Raji (cell line): ENCODE measurements at regions not wholly inside any gene's neighbourhood (a gene's known extent, or its start where the extent isn't known, plus 50 kb on each side); places are given as distances from the start of the nearest gene placed in this dataset.

Experiments
- POLR2A ChIP-seq: IDR thresholded peaks from 2 replicates; pipeline ENCODE4 v1.6.1; 2011; ENCODE audit warnings: low read depth, low read length, control low read depth; ENCODE audit not compliant: insufficient read depth

DNA sequence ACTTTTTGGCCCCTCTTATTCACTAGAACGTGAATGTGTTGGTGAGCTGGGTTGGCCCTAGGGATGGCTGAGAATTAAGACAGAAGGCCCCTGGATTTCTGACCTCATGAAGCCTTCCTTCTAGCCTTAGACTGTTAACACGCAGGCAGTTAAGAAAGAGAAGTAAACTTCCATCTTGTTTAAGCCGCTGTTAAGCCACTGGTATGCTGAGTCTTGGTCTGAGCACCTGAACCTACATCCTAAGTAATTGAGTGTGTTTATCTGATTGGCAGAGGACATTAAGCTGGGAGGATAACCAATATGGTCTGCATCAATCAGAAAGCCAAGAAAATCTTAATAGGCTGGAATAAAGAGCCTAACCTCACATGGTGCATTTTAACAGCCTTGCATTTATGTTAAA is 535.0 kb upstream of the ARID1B start:
- no peak for TF ChIP-seq POLR2A

DNA sequence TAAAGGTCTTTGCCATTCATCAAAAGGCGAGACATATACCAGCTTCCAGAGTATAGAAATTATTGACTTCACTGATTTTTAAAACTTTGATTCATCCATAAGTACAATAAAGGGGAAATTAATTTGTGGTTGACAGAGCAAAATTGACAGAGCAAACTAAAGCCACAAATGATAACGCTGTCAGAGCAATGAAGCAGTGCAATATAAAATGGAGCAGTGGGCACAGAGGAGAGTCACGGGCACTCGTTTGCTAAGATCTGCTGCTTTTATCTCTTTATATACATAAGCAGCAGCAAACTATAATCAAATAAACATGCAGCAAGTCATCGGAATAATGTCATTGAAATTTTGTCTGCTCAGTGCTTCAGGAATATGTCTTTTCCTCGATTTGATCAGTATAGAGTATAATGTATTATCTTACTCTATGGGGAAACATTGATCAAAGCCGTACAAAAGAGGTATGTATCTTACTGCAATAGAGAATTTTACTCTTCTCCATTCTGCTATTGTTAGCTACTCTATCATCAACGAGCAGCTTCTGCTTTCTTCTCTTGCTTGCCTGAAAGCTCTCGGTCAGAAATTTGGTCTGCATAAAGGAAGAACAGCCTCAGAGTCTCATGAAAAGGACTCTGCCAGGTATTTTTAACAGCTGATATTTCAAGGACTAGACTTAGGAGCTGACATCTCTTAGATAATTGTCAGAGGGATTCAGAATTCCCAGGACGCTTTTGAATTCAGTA is 546.0 kb upstream of the ARID1B start:
- no peak for TF ChIP-seq POLR2A

DNA sequence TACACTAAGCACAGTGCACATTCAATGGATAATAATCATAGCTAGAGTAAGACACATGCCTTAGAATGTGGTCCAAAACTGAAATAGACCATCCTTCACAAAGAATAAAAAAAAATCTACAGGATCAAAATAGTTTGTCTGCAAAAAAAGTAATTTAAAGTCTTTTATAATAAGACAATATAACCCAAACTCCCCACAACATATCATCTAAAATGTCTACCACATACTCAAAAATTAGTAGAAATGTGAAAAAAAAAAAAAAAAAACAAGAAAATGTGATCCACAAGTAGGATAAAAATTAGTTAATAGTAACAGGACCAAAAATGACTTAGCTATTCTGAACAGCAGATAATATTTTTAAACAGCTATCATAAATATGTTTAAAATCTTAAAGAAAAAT is 557.2 kb upstream of the ARID1B start:
- TF ChIP-seq POLR2A, result no peak

DNA sequence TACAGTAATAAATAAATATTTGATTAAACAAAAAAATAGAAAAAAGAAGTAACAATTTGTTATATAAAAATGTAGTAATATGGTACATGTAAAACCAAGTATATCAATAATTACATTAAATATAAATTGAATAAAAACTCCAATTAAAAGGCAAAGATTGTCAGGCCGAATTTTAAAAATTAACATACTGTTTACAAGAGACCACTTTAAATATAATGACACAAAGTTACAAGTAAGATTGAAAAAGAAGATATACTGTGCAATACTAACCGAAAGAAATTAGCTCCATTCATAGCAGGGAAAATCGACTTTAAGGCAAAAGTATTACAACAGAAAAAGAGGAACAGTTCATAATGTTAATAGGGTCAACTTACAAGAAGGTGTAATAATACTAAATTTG is 571.5 kb upstream of the ARID1B start:
- TF ChIP-seq POLR2A, result no peak

DNA sequence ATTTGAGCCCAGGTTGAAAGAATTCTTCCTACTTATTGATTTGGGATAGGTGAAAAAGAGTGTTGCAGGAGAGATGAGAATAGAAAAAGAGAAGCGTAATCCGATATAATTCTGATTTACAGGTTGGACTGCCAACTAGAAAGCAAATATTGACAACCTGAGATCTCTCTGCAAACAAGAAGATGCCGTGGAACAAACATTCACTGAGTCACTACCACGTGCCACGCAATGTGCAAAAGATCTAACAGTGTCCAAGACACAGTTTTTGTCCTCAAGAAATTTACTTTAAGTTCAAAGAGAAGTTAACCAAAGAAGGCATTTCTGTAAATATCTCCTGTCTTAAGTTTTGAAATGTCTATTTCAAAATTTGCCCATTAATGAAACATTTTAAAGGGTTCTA is 578.0 kb upstream of the ARID1B start:
- no peak for TF ChIP-seq POLR2A

DNA sequence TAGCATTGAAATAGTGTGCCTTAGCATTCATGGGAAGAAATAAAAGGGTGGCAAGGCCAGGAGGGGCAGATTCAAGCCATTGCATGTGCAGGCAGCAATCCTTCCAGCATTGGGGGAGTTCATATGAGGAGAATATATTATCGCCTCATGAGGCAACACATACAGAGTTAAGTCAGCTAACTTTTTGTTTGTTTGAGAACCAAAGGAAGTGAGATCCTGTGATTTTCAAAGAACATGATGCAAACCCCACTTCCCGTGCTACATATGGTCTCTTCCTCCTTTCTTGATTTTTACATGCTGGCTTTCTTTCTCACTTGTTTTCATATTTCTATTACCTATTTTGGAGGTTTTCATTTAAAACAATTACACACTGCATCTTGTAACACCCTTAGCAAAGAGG is 579.7 kb upstream of the ARID1B start:
- no peak for TF ChIP-seq POLR2A

DNA sequence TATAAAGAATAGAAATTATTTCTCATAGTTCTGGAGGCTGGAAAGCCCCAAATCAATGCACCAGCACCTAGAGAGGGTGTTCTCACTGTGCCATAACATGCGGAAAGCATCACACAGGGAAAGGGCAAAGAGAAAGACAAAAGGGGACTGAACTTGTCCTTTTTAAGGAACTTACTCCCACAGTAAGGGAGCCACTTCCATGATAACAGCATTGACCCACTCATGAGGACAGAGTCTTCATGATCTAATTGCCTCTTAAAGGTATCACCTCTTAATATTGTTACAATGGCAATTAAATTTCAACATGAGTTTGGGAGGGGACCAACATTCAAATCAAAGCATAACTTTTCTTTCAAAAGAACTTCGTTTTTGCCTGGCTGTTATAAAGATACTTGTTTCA is 582.2 kb upstream of the ARID1B start:
- no peak for TF ChIP-seq POLR2A

DNA sequence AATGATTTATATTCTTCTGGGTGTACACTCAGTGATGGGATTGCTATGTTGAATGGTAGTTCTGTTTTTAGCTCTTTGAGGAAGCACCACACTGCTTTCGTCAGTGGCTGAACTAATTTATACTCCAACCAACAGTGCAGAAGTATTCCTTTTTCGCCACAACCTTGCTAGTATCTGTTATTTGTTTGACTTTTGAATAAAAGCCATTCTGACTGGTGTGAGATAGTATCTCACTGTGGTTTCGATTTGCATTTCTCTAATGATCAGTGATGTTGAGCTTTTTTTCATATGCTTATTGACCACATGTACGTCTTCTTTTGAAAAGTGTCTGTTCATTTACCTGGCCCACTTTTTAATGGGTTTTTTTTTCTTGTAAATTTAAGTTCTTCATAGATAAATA is 583.8 kb upstream of the ARID1B start:
- TF ChIP-seq POLR2A, result no peak

DNA sequence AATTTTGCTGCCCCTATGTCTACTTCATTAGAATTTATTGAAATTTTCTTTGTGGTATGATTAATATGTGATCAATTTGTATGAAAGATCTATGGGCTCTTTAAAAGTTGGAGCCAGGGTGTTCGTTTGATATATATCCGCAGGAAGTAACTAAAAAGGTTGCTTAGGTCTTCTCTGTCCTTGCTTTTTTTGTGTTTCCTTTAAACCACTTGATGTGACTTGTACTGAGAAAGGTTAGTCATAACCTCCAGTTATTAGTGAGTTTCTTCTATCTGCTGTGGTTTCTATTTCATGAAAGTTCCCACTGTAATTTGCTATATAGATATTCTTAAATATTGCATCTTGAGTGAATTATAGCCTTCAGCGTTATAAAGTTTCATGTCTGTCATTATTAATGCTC is 585.3 kb upstream of the ARID1B start:
- TF ChIP-seq POLR2A, result no peak

DNA sequence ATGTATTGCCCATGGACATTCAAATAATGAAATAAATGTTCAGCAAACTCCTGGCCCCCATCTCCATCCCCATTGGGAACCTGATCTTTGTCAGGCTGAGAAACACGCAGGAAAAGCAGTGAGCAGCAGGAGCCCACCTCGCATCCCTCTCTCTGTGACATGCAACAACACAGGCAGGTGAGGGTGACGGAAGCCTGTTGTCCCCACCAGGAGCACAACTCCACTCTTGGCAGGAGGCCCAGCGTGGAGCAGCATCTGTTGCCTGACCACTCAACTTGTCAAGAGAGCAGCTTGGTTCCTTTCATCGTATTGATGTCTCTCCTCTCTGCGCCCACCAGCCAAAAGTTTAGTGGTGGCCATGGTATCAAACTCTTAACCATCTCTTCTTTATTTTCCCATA is 586.9 kb upstream of the ARID1B start:
- no peak for TF ChIP-seq POLR2A

DNA sequence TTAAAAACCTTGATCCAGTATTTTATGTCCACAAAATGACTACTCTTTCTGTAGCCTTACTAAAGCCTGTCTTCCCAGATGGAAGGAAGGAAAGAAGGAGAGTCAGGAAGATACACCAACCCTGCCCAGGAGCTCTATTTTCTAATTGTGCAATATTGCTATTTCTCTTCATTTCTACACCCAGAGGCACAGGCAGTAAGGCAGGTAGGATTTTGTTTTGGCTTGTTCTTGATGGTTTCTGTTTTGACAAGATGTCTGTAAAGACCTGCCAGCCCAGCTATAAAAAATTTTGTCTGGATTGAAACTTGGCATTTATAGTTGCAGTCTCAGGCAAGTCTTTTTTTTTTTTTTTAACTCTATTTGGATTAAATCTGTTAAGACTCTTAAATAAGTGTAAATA is 587.5 kb upstream of the ARID1B start:
- no peak for TF ChIP-seq POLR2A

DNA sequence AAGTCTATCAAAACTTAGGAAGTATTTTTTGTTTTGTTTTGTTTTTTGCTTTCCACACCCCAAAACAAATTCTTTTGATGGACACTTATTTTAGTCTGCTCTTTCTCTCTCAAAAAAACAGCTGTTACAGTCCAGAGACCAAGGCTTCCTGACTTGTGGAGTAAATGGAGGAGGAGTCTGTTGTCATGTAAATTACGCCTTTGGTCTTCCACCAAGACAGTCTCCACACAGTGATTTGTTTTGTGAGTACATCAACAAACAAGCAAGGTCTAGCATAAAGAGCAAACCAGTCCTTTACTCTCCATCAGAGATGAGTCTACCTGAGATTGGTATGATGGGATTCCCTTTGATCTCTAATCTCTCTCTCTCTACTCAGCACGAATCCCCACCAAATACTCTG is 588.0 kb upstream of the ARID1B start:
- TF ChIP-seq POLR2A, result no peak

DNA sequence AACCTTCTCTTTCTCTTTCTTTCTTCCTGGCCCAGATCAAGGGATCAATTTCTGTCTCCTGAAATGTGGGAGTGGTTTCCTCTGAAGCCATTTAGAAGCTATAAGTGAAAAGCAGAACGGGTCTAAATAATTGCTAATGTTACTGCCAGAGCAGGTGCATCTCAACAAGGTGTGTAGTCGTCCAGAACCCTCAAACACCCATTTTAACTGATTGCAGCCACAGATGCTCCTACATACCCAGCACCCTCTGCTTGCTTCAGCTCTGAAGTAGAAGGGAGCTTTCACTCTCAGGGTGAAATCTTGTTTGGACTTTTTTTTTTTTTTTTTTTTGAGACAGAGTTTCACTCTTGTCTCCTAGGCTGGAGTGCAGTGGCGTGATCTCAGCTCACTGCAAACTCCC is 592.1 kb upstream of the ARID1B start:
- no peak for TF ChIP-seq POLR2A

DNA sequence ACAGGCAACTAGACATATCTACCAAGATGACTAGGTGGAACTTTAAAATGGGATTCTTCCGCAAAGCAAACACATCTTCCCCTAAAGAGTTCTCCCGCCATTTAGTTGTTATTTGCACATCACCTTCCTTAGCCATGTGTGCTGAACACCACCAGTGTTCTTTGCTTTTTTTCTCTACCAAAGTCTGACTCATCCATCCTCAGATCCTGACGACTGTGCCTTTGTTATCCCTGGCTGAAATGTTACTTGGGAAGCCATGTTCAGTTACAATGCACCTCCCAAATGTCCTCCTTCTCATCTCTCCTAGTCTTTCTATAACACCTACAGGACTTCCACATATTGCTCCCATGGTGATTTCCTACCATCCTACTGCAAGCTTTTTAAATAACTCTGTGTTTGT is 593.5 kb upstream of the ARID1B start:
- TF ChIP-seq POLR2A, result no peak

DNA sequence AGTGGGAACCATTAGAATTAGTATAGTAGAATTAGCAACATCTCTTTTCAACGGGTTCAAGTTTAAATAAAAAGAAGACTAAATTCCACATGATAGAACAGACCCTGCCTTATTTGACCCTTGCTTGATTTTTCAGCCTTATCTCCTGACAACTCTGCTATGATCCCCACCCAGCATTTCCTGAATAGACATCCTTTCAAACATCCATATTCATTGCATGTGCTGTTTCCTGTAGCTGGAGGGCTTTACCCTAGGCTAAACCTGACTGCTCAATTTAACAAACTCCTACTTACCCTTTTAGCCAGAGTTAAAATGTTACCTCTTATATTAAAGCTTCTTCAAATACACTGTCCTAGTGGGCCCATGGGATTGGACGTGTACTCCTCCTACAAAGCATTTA is 594.8 kb upstream of the ARID1B start:
- TF ChIP-seq POLR2A, result no peak

DNA sequence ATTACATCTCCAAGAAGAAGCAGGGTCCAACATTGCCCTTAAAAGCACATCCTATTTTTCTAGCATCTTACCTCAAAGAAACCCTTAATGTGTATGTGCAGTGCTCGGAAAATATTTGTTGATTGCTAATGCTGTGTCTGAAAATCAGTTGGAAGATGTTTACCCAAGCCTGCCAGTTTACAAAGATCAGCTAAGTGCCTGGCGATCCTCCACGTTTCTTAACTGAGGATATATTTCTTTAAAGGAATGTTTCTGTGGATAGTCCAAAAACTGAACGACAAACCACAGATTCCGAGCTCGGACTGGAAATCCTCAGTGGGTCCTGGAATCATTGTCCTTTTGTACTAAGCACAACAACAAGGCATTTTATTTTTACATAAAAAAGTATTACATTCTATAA is 595.7 kb upstream of the ARID1B start:
- TF ChIP-seq POLR2A, result no peak

DNA sequence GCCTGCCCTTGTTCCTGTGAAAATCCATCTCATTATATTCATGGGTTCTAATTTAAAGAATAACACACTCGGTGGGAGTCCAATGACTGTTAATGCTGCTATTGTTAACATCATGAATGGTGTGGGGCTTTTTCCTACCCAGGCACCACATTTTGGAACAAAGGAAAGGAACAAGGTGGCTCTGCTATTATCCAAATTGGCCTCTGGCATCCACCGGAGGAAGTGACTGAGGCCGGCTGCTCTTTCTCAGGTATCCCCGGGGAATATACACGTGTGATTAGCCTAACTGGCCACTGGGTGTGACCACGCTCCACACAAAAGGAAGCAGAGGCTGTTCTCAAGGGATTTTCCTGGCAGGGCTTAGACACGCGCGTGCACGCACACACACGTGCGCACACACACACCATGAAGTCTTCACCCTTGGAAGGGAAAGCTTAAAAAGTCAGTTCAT is 601.2 kb upstream of the ARID1B start:
- TF ChIP-seq POLR2A, result no peak
